Trophoblast cell (in vitro differentiated cells and primary cell): ENCODE measurements at regions not wholly inside any gene's neighbourhood (a gene's known extent, or its start where the extent isn't known, plus 50 kb on each side); places are given as distances from the start of the nearest gene placed in this dataset.
A peak's percentile ranks its signal among the peaks of the same experiment; 100 is the strongest.

ENCODE experiments used
- DNase-seq, 2 donors: peaks; one replicate each; pipeline ENCODE4 v3.0.0-alpha.2; 2016
- H2AFZ ChIP-seq: 2 replicates; pipeline ENCODE4 v1.6.1; 2013; ENCODE audit warnings: low read length, moderate library complexity, mild to moderate bottlenecking; ENCODE audit not compliant: insufficient read depth, poor library complexity
- H2AK5ac ChIP-seq: 2 replicates; pipeline ENCODE4 v1.6.1; 2013; ENCODE audit warnings: mild to moderate bottlenecking, low read length
- H2BK120ac ChIP-seq: 2 replicates; pipeline ENCODE4 v1.6.1; 2013; ENCODE audit warnings: low read length, mild to moderate bottlenecking, moderate library complexity; ENCODE audit not compliant: insufficient read depth, poor library complexity
- H2BK12ac ChIP-seq: 2 replicates; pipeline ENCODE4 v1.6.1; 2013; ENCODE audit warnings: mild to moderate bottlenecking, low read length, moderate library complexity
- H2BK5ac ChIP-seq: 2 replicates; pipeline ENCODE4 v1.6.1; 2013; ENCODE audit warnings: low read length, low read depth, moderate library complexity, mild to moderate bottlenecking; ENCODE audit not compliant: poor library complexity
- H3K14ac ChIP-seq: 2 replicates; pipeline ENCODE4 v1.6.1; 2013; ENCODE audit warnings: mild to moderate bottlenecking, low read length
- H3K18ac ChIP-seq: 2 replicates; pipeline ENCODE4 v1.6.1; 2013; ENCODE audit warnings: mild to moderate bottlenecking, low read length
- H3K23ac ChIP-seq: 2 replicates; pipeline ENCODE4 v1.6.1; 2013; ENCODE audit warnings: low read length
- H3K27ac ChIP-seq: 2 replicates; pipeline ENCODE4 v1.5.1; 2013; ENCODE audit warnings: low read depth, mild to moderate bottlenecking, inconsistent platforms, low read length, moderate library complexity
- H3K27me3 ChIP-seq: 2 replicates; pipeline ENCODE4 v1.6.1; 2013; ENCODE audit warnings: inconsistent platforms, mild to moderate bottlenecking, low read length, moderate library complexity; ENCODE audit not compliant: insufficient read depth
- H3K36me3 ChIP-seq, 2 experiments: 1 replicate in 1 of 2; 2 replicates in 1 of 2; pipeline ENCODE4 v1.6.1; 2013; ENCODE audit warnings: low read length in 2 of 2, mild to moderate bottlenecking in 2 of 2, moderate library complexity in 1 of 2; ENCODE audit not compliant: insufficient read depth in 2 of 2, control insufficient read depth in 1 of 2
- H3K4ac ChIP-seq: 2 replicates; pipeline ENCODE4 v1.6.1; 2013; ENCODE audit warnings: low read depth, mild to moderate bottlenecking, low read length, moderate library complexity
- H3K4me1 ChIP-seq, 2 experiments: 1 replicate in 1 of 2; 2 replicates in 1 of 2; pipeline ENCODE4 v1.6.1; 2013; ENCODE audit warnings: low read length in 2 of 2, mild to moderate bottlenecking in 2 of 2, moderate library complexity in 1 of 2; ENCODE audit not compliant: insufficient read depth in 2 of 2, control insufficient read depth in 1 of 2
- H3K4me2 ChIP-seq: 2 replicates; pipeline ENCODE4 v1.6.1; 2013; ENCODE audit warnings: inconsistent platforms, mild to moderate bottlenecking, low read length, moderate library complexity
- H3K4me3 ChIP-seq: 2 replicates; pipeline ENCODE4 v1.5.1; 2013; ENCODE audit warnings: mild to moderate bottlenecking, low read depth, low read length, inconsistent platforms
- H3K79me1 ChIP-seq: one replicate; pipeline ENCODE4 v1.6.1; 2013; ENCODE audit warnings: low read length
- H3K79me2 ChIP-seq: 2 replicates; pipeline ENCODE4 v1.6.1; 2013; ENCODE audit warnings: low read length, mild to moderate bottlenecking; ENCODE audit not compliant: control insufficient read depth, insufficient read depth, poor library complexity
- H3K9ac ChIP-seq: 2 replicates; pipeline ENCODE4 v1.6.1; 2013; ENCODE audit warnings: mild to moderate bottlenecking, low read length
- H3K9me3 ChIP-seq: 2 replicates; pipeline ENCODE4 v1.6.1; 2013; ENCODE audit warnings: low read depth, mild to moderate bottlenecking, control low read depth, inconsistent platforms, low read length; ENCODE audit not compliant: insufficient read depth
- H4K12ac ChIP-seq: 2 replicates; pipeline ENCODE4 v1.6.1; 2013; ENCODE audit warnings: low read depth, mild to moderate bottlenecking, low read length, moderate library complexity
- H4K8ac ChIP-seq: 2 replicates; pipeline ENCODE4 v1.6.1; 2013; ENCODE audit warnings: low read depth, mild to moderate bottlenecking, low read length, moderate library complexity
- H4K91ac ChIP-seq: one replicate; pipeline ENCODE4 v1.6.1; 2013; ENCODE audit warnings: low read depth, mild to moderate bottlenecking, low read length, moderate library complexity
- WGBS: extraction: QIAGEN DNeasy Blood & Tissue Kit; methylation state at CpG from one replicate; pipeline ENCODE4 v1.1.7; 2013; ENCODE audit warnings: missing lambda C conversion rate; ENCODE audit not compliant: insufficient read length, insufficient coverage; ENCODE audit errors: extremely low coverage; 5-methylcytosine and 5-hydroxymethylcytosine counted together

- no peak overlapping the region for H2AK5ac ChIP-seq
- H3K18ac ChIP-seq, result no peak overlapping the region
- no peak overlapping the region for H4K12ac ChIP-seq
- no peaks in the 10 kb centered on the region for H3K79me2 ChIP-seq
- H3K27ac ChIP-seq, result no peak overlapping the region
- no peak overlapping the region for H4K8ac ChIP-seq
- H3K27me3 ChIP-seq, result no peaks in the 10 kb centered on the region
- H3K4ac ChIP-seq, result no peak overlapping the region
- no peak for DNase-seq
- no peak overlapping the region for H3K23ac ChIP-seq
- H3K4me2 ChIP-seq, result no peak overlapping the region
- no peak overlapping the region for H2BK12ac ChIP-seq
- no peak overlapping the region for H3K4me3 ChIP-seq
- H2BK5ac ChIP-seq, result no peak overlapping the region
- no peaks in the 10 kb centered on the region for H3K9me3 ChIP-seq
- no peak overlapping the region for H4K91ac ChIP-seq
- H3K9ac ChIP-seq, result no peak overlapping the region
- peaks cover 4 to 5% of the 10 kb centered on the region in 2 experiments for H3K4me1 ChIP-seq
- H3K14ac ChIP-seq, result no peak overlapping the region
- H3K36me3 ChIP-seq, result no peaks in the 10 kb centered on the region
- no peak overlapping the region for H2AFZ ChIP-seq
- no peak overlapping the region for H2BK120ac ChIP-seq
- peaks cover 2% of the 10 kb centered on the region for H3K79me1 ChIP-seq
These were observed 125.7 kb downstream of the FAM124B start for GRCh38 chr2:224276251-224276650.

DNA sequence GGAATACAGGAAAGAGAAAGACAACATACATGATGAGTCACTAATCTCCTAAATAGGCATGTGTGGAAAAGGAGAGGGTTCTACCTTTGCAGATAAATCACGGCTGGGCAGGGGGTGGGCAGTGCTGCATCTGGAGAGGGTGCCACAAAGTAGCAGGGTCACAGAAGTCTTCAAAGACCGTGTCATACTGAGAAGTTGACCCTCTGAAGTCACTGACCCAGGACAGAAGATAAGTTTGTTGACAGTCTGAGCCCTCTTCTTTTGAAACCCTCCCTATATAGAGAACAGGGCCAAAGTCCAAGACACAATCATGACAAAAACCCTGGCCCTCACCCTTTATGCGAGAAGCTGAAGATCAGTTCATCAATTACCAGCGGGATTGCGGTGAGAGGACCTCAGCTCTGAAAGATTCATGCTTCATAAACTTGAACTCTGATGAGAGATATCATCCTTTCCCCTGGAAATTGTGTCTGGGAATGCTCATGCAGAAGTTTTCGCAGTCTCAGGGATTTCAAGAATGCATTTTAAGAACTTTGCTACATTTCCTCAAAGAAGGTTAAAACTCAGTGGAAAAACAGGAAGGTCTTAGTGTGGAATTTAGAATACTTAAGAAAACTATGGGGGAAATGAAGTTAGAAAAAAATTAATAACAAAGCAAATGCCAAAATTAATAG lies 129.5 kb downstream of the FAM124B start:
- H3K36me3 ChIP-seq, result no peaks in the 10 kb centered on the region

GRCh38 chr2:224271617-224272236 lies 130.2 kb downstream of the FAM124B start:
- no CpG with 5 or more reads among the region's 1 CpG for WGBS
- Histone ChIP-seq H3K9ac (no peak overlapping the region), H2BK120ac (no peak overlapping the region), H2BK12ac (no peak overlapping the region), H4K91ac (no peak overlapping the region), H3K4ac (no peak overlapping the region), H3K18ac (no peak overlapping the region), H3K79me2 (no peaks in the 10 kb centered on the region), H2AK5ac (peak overlapping the region; percentile 30), H3K14ac (no peak overlapping the region), H3K36me3 (no peaks in the 10 kb centered on the region), H3K23ac (no peak overlapping the region), H4K8ac (no peak overlapping the region), H3K79me1 (peaks cover 2% of the 10 kb centered on the region), H4K12ac (no peak overlapping the region), H2BK5ac (no peak overlapping the region), H3K4me3 (no peak overlapping the region), H3K4me2 (no peak overlapping the region), H3K4me1 (peaks cover 4 to 5% of the 10 kb centered on the region in 2 experiments), H3K27ac (no peak overlapping the region), H3K27me3 (no peaks in the 10 kb centered on the region), H3K9me3 (no peaks in the 10 kb centered on the region), H2AFZ (no peak overlapping the region)
- no peak for DNase-seq

More for the DNA sequence above, 129.5 kb downstream of the FAM124B start:
- WGBS, result no CpG with 5 or more reads among the region's 6 CpGs
- Histone ChIP-seq H3K4me3 (no peak overlapping the region), H3K14ac (no peak overlapping the region), H2BK120ac (no peak overlapping the region), H3K18ac (no peak overlapping the region), H4K91ac (no peak overlapping the region), H2BK5ac (no peak overlapping the region), H4K12ac (no peak overlapping the region), H3K4me2 (no peak overlapping the region), H4K8ac (no peak overlapping the region), H2AFZ (no peak overlapping the region), H3K9me3 (no peaks in the 10 kb centered on the region), H2AK5ac (no peak overlapping the region), H3K79me2 (no peaks in the 10 kb centered on the region), H3K4ac (no peak overlapping the region), H3K23ac (no peak overlapping the region), H3K27ac (no peak overlapping the region), H3K4me1 (peaks cover 4 to 5% of the 10 kb centered on the region in 2 experiments), H3K9ac (no peak overlapping the region), H3K79me1 (peaks cover 2% of the 10 kb centered on the region), H3K27me3 (no peaks in the 10 kb centered on the region), H2BK12ac (no peak overlapping the region)
- peak; percentile 30 to 67 for DNase-seq

GRCh38 chr2:224268441-224268840 lies 133.5 kb downstream of the FAM124B start:
- H3K79me1 ChIP-seq, result peaks cover 2% of the 10 kb centered on the region

More at GRCh38 chr2:224268441-224268840, 133.5 kb downstream of the FAM124B start:
- no peak overlapping the region for H2BK120ac ChIP-seq
- no peak overlapping the region for H3K9ac ChIP-seq
- no peak overlapping the region for H4K8ac ChIP-seq
- no peak overlapping the region for H4K12ac ChIP-seq
- H3K18ac ChIP-seq, result no peak overlapping the region
- no peak overlapping the region for H4K91ac ChIP-seq
- no peak overlapping the region for H3K4me3 ChIP-seq
- DNase-seq, result peak; percentile 20 to 61
- H2AK5ac ChIP-seq, result no peak overlapping the region
- no peak overlapping the region for H2BK5ac ChIP-seq
- no peak overlapping the region for H2BK12ac ChIP-seq
- H3K14ac ChIP-seq, result no peak overlapping the region
- no peaks in the 10 kb centered on the region for H3K79me2 ChIP-seq
- no peak overlapping the region for H3K4ac ChIP-seq
- no peaks in the 10 kb centered on the region for H3K9me3 ChIP-seq
- H3K27ac ChIP-seq, result no peak overlapping the region
- peaks cover 4 to 8% of the 10 kb centered on the region in 2 experiments for H3K4me1 ChIP-seq
- WGBS, result no CpG with 5 or more reads among the region's 4 CpGs
- H3K4me2 ChIP-seq, result no peak overlapping the region
- H3K23ac ChIP-seq, result no peak overlapping the region
- H3K36me3 ChIP-seq, result no peaks in the 10 kb centered on the region
- H3K27me3 ChIP-seq, result no peaks in the 10 kb centered on the region
- no peak overlapping the region for H2AFZ ChIP-seq
